ENCODE measurements at regions not wholly inside any gene's neighbourhood (a gene's known extent, or its start where the extent isn't known, plus 50 kb on each side); places are given as distances from the start of the nearest gene placed in this dataset.
"Not testable (repeated sequence)": the region's sequence is repeated elsewhere in the genome, so short reads cannot be mapped to it uniquely, and the experiment has no call there.

DNA sequence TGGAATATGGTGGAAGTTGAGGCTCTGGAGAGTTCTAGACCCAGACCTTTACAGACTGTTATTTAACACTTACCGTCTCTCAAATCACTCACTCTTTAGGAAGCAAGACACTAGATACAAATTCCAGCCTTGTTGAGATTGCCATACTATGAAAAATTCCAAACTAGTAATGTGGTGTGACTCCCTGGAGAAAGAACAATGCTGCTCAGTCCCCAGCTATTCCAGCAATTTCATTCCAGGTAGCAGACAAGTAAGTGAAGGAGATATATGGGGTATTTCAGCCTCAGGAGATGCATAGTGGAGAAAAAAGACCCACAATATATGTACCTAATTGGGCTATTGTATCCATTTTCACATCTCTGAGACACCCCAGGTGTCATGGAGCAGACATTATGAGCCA lies 678.9 kb upstream of the LMO3 start:
- H3K9me3 ChIP-seq = peaks cover 0 to 16% (median 1%) of the 10 kb centered on the region in 4 donors
- H3K36me3 ChIP-seq = no peaks in the 10 kb centered on the region
- TF ChIP-seq EP300 (IDR thresholded peaks at IDR 0.05) = no peak
- H3K27me3 ChIP-seq = no peaks in the 10 kb centered on the region
- 78 to 90% methylated on average over 1 of the region's 1 CpG for WGBS, 2 donors
- H3K27ac ChIP-seq = no peak overlapping the region
- no peak for DNase-seq (ENCODE audit: low spot score in 2 of 2)
- H3K4me1 ChIP-seq = no peaks in the 10 kb centered on the region
- H3K4me3 ChIP-seq = no peak overlapping the region

DNA sequence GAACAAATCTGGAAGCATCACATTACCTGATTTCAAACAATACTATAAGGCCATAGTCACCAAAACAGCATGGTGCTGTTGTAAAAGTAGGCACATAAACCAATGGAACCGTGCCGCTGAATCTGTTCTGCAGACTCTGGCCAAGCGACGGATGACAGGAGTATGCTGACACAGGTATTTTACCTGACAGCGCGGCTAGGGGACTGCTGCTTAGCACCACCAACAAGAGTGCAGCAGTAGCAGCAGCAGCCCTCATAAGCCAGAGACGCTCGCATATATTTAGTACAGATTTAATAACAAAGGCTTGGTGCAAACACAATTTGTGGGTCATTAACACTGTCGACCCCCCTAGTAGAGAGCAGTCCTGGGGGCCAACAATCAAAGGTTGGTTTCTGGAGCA lies 677.6 kb upstream of the LMO3 start:
- Histone ChIP-seq H3K36me3 (no peaks in the 10 kb centered on the region), H3K27ac (no peak overlapping the region), H3K27me3 (no peaks in the 10 kb centered on the region), H3K4me1 (no peaks in the 10 kb centered on the region), H3K9me3 (peaks cover 0 to 16% (median 1%) of the 10 kb centered on the region in 4 donors), H3K4me3 (no peak overlapping the region)
- 78 to 80% methylated on average over 9 of the region's 9 CpGs for WGBS, 2 donors
- DNase-seq (ENCODE audit: low spot score in 2 of 2) = no peak
- no peak for TF ChIP-seq POLR2A (IDR thresholded peaks at IDR 0.05)
- TF ChIP-seq, protein P1, sequence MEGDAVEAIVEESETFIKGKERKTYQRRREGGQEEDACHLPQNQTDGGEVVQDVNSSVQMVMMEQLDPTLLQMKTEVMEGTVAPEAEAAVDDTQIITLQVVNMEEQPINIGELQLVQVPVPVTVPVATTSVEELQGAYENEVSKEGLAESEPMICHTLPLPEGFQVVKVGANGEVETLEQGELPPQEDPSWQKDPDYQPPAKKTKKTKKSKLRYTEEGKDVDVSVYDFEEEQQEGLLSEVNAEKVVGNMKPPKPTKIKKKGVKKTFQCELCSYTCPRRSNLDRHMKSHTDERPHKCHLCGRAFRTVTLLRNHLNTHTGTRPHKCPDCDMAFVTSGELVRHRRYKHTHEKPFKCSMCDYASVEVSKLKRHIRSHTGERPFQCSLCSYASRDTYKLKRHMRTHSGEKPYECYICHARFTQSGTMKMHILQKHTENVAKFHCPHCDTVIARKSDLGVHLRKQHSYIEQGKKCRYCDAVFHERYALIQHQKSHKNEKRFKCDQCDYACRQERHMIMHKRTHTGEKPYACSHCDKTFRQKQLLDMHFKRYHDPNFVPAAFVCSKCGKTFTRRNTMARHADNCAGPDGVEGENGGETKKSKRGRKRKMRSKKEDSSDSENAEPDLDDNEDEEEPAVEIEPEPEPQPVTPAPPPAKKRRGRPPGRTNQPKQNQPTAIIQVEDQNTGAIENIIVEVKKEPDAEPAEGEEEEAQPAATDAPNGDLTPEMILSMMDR (IDR thresholded peaks at IDR 0.05) = no peak
- TF ChIP-seq EP300 (IDR thresholded peaks at IDR 0.05) = no peak

DNA sequence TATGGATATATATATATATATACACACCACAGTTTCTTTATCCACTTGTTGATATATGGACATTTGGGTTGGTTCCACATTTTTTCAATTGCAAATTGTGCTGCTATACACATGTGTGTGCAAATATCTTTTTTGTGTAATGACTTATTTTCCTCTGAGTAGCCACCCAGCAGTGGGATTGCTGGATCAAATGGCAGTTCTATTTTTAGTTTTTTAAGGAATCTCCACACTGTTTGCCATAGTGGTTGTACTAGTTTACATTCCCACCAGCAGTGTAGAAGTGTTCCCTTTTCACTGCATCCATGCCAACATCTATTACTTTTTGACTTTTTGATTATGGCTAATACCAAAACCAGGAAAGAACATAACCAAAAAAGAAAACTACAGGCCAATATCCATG lies 676.2 kb upstream of the LMO3 start:
- DNase-seq (ENCODE audit: low spot score in 2 of 2); H3K9me3 ChIP-seq; H3K4me1 ChIP-seq; H3K4me3 ChIP-seq; H3K27ac ChIP-seq; H3K27me3 ChIP-seq; H3K36me3 ChIP-seq: not testable (repeated sequence)

DNA sequence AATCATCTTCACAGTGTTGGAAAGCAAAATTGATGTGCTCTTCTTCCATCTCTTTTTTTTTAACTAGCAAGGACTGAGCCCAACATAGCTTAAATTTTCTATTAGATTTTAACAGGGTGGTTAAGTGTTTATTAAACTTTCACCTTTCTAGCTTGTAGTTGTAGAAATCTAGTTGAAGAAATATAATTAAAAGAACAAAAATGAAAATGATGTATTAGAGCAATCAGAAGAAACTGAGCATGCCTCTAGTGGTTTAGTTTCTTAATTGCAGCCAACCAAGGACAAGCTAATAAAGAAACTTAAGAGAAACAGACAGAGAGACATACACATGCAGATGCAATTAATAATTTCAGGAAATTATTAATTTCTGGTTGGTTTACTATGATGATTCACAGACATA lies 673.0 kb upstream of the LMO3 start:
- TF ChIP-seq EP300 (IDR thresholded peaks at IDR 0.05) (no peak), POLR2A (IDR thresholded peaks at IDR 0.05) (no peak)
- TF ChIP-seq, protein P1 (IDR thresholded peaks at IDR 0.05) = no peak
- no peaks in the 10 kb centered on the region for H3K27me3 ChIP-seq
- no peak for DNase-seq (ENCODE audit: low spot score in 2 of 2)
- no peaks in the 10 kb centered on the region for H3K4me1 ChIP-seq
- H3K4me3 ChIP-seq = no peak overlapping the region
- no peaks in the 10 kb centered on the region for H3K36me3 ChIP-seq
- H3K27ac ChIP-seq = no peak overlapping the region
- H3K9me3 ChIP-seq = peaks cover 0 to 2% (median 0%) of the 10 kb centered on the region in 4 donors

DNA sequence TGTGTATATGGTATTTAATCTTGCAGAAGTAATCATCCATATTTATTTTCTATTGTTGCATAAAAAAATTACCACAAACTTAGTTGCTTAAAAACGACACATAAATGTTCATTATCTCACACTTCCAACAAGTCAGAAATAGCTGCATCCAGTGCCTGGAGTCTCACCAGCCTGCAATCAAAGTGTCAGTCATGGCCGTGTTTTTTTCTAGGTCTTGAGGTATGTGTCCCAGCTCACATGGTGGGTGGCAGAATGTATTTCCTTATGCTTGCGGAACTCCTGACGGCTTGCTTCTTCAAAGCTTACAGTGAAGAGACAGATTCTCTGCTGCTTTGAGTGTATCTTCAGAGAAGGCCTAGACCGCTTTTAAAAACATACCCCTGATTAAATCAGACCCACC lies 670.2 kb upstream of the LMO3 start:
- 86 to 95% methylated on average over 5 of the region's 5 CpGs for WGBS, 2 donors
- no peak overlapping the region for H3K4me3 ChIP-seq
- TF ChIP-seq POLR2A (IDR thresholded peaks at IDR 0.05) (no peak), EP300 (IDR thresholded peaks at IDR 0.05) (no peak)
- TF ChIP-seq, protein P1 (IDR thresholded peaks at IDR 0.05) = no peak
- H3K9me3 ChIP-seq = no peaks in the 10 kb centered on the region
- H3K36me3 ChIP-seq = no peaks in the 10 kb centered on the region
- H3K27me3 ChIP-seq = no peaks in the 10 kb centered on the region
- DNase-seq (ENCODE audit: low spot score in 2 of 2) = no peak
- no peak overlapping the region for H3K27ac ChIP-seq
- H3K4me1 ChIP-seq = no peaks in the 10 kb centered on the region

DNA sequence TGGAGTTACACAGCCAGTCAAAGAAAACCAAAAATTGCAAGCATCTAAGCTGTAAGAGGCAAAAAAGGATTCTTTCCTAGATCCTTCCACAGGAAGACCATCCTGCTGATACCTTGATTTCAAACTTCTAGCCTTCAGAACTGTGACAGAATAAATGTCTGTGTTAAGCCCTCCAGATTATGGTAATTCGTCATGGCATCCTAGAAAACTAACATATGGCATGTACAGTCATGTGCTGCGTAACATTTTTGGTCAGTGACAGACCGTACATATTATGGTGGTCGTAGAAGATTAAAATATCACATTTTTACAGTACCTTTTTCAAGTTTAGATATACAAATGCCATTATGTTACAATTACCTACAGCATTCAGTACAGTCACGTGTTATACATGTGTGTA lies 660.9 kb upstream of the LMO3 start:
- Histone ChIP-seq H3K36me3 (no peaks in the 10 kb centered on the region), H3K27me3 (no peaks in the 10 kb centered on the region), H3K4me3 (no peak overlapping the region), H3K27ac (no peak overlapping the region), H3K9me3 (no peaks in the 10 kb centered on the region), H3K4me1 (no peaks in the 10 kb centered on the region)
- DNase-seq (ENCODE audit: low spot score in 2 of 2) = no peak
- 88 to 89% methylated on average over 5 of the region's 5 CpGs for WGBS, 2 donors
- TF ChIP-seq, protein P1 (IDR thresholded peaks at IDR 0.05) = no peak
- TF ChIP-seq POLR2A (IDR thresholded peaks at IDR 0.05) (no peak), EP300 (IDR thresholded peaks at IDR 0.05) (no peak)
